Astrocyte of the spinal cord (primary cell): ENCODE measurements at regions not wholly inside any gene's neighbourhood (a gene's known extent, or its start where the extent isn't known, plus 50 kb on each side); places are given as distances from the start of the nearest gene placed in this dataset.
"Not testable (repeated sequence)": the region's sequence is repeated elsewhere in the genome, so short reads cannot be mapped to it uniquely, and the experiment has no call there.

Experiments used
- DNase-seq: peaks from one replicate; pipeline ENCODE4 v3.0.0; 2011; ENCODE audit warnings: low read depth, low spot score
- H3K4me3 ChIP-seq: 2 replicates; pipeline ENCODE4 v1.5.1; 2011; ENCODE audit warnings: low read depth, mild to moderate bottlenecking, low read length, moderate library complexity
- in situ Hi-C: cut with HindIII; loops from 2 replicates; pipeline ENCODE4 v1.10.0; 2017; ENCODE audit warnings: low sequenced_read_pairs

GRCh38 chr9:41367301-41367700, 178.2 kb upstream of the ZNG1F start:
- DNase-seq: peak; percentile 2
- H3K4me3 ChIP-seq, in situ Hi-C loops: not testable (repeated sequence)

GRCh38 chr9:41361790-41362189, 172.7 kb upstream of the ZNG1F start:
- DNase-seq, H3K4me3 ChIP-seq, in situ Hi-C loops: not testable (repeated sequence)

GRCh38 chr9:41359116-41359515, 170.0 kb upstream of the ZNG1F start:
- DNase-seq: peak; percentile 37
- in situ Hi-C loops: not testable (repeated sequence)
- peak overlapping the region; percentile 68 for H3K4me3 ChIP-seq

- DNase-seq: peak; percentile 68
- H3K4me3 ChIP-seq: peak overlapping the region; percentile 68
- in situ Hi-C loops: not testable (repeated sequence)
Observed at GRCh38 chr9:41358682-41359081, 169.6 kb upstream of the ZNG1F start.

GRCh38 chr9:41357918-41358404, 168.8 kb upstream of the ZNG1F start:
- in situ Hi-C loops, DNase-seq: not testable (repeated sequence)
- peak overlapping the region; percentile 68 for H3K4me3 ChIP-seq

GRCh38 chr9:41357350-41357748, 168.2 kb upstream of the ZNG1F start:
- in situ Hi-C loops, H3K4me3 ChIP-seq, DNase-seq: not testable (repeated sequence)

GRCh38 chr9:41356588-41357349, 167.7 kb upstream of the ZNG1F start:
- peak; percentile 72 for DNase-seq
- H3K4me3 ChIP-seq, in situ Hi-C loops: not testable (repeated sequence)

GRCh38 chr9:41355712-41356450, 166.8 kb upstream of the ZNG1F start:
- in situ Hi-C loops, H3K4me3 ChIP-seq: not testable (repeated sequence)

GRCh38 chr9:41354978-41355377, 165.9 kb upstream of the ZNG1F start:
- H3K4me3 ChIP-seq, in situ Hi-C loops, DNase-seq: not testable (repeated sequence)

More at GRCh38 chr9:41355712-41356450, 166.8 kb upstream of the ZNG1F start:
- not testable (repeated sequence) for DNase-seq

GRCh38 chr9:41354060-41354934, 165.2 kb upstream of the ZNG1F start:
- DNase-seq, in situ Hi-C loops: not testable (repeated sequence)
- H3K4me3 ChIP-seq: peak overlapping the region; percentile 13

- DNase-seq, H3K4me3 ChIP-seq, in situ Hi-C loops: not testable (repeated sequence)
Observed at GRCh38 chr9:41353026-41353425, 163.9 kb upstream of the ZNG1F start.

- DNase-seq, in situ Hi-C loops, H3K4me3 ChIP-seq: not testable (repeated sequence)
Observed at GRCh38 chr9:41352390-41352789, 163.3 kb upstream of the ZNG1F start.

GRCh38 chr9:41347893-41348292, 158.8 kb upstream of the ZNG1F start:
- H3K4me3 ChIP-seq, DNase-seq, in situ Hi-C loops: not testable (repeated sequence)

- in situ Hi-C loops, H3K4me3 ChIP-seq, DNase-seq: not testable (repeated sequence)
Observed at GRCh38 chr9:41332562-41332961, 143.4 kb upstream of the ZNG1F start.

GRCh38 chr9:41321277-41321676, 132.2 kb upstream of the ZNG1F start:
- H3K4me3 ChIP-seq, DNase-seq, in situ Hi-C loops: not testable (repeated sequence)

- in situ Hi-C loops, DNase-seq, H3K4me3 ChIP-seq: not testable (repeated sequence)
Observed at GRCh38 chr9:41308953-41309352, 119.8 kb upstream of the ZNG1F start.

- H3K4me3 ChIP-seq, in situ Hi-C loops, DNase-seq: not testable (repeated sequence)
Observed at GRCh38 chr9:41285744-41286143, 96.6 kb upstream of the ZNG1F start.
